Aorta (tissue), 5 donors: ENCODE measurements at regions not wholly inside any gene's neighbourhood (a gene's known extent, or its start where the extent isn't known, plus 50 kb on each side); places are given as distances from the start of the nearest gene placed in this dataset.

Source experiments
- ATAC-seq: fragments of 200-7000 bp; cut with Tn5 transposase; one replicate; pipeline ENCODE4 v1.9.1; 2022; ENCODE audit warnings: moderate library complexity; ENCODE audit not compliant: low FRiP score
- DNase-seq, 2 donors: peaks; one replicate each; pipeline ENCODE4 v3.0.0-alpha.2; 2020
- H3K27ac ChIP-seq, 2 donors: one replicate each; pipeline ENCODE4 v1.5.1; 2013; ENCODE audit warnings: low read length in 2 of 2, mild to moderate bottlenecking in 2 of 2, moderate library complexity in 2 of 2, control low read depth in 1 of 2, inconsistent platforms in 1 of 2, low read depth in 1 of 2
- H3K27me3 ChIP-seq, 2 donors: one replicate each; pipeline ENCODE4 v1.6.1; 2013; ENCODE audit warnings: control low read depth in 1 of 2, low read length in 1 of 2, mild to moderate bottlenecking in 1 of 2, moderate library complexity in 1 of 2; ENCODE audit not compliant: insufficient read depth in 2 of 2, control insufficient read depth in 1 of 2
- H3K36me3 ChIP-seq, 2 donors: one replicate each; pipeline ENCODE4 v1.6.1; 2013; ENCODE audit warnings: control low read depth in 1 of 2, low read length in 1 of 2, mild to moderate bottlenecking in 1 of 2; ENCODE audit not compliant: insufficient read depth in 2 of 2, control insufficient read depth in 1 of 2
- H3K4me1 ChIP-seq, 2 donors: one replicate each; pipeline ENCODE4 v1.6.1; 2013; ENCODE audit warnings: low read length in 2 of 2, control low read depth in 1 of 2, mild to moderate bottlenecking in 1 of 2, moderate library complexity in 1 of 2; ENCODE audit not compliant: insufficient read depth in 2 of 2, control insufficient read depth in 1 of 2
- H3K4me3 ChIP-seq, 2 donors: one replicate each; pipeline ENCODE4 v1.5.1; 2013; ENCODE audit warnings: low read length in 2 of 2, control low read depth in 1 of 2, mild to moderate bottlenecking in 1 of 2
- H3K9me3 ChIP-seq: one replicate; pipeline ENCODE4 v1.6.1; 2013; ENCODE audit warnings: mild to moderate bottlenecking, low read length; ENCODE audit not compliant: control insufficient read depth
- WGBS, 2 donors: extraction: QIAGEN DNeasy Blood & Tissue Kit; methylation state at CpG; one replicate each; pipeline ENCODE4 v1.1.7; 2013; 5-methylcytosine and 5-hydroxymethylcytosine counted together
- intact Hi-C, 2 donors: fragments of 100-400 bp; cut with DNase I; formaldehyde crosslinking; loops; one replicate each; pipeline versions ENCODE4 v1.14.2 to v1.15.0; 2022
- donor health status: healthy with polysubstance abuse.
- donor health status: Bipolar disorder and iron deficiency.
- donor health status: DM: no; HTN: no; CAD: no.
- donor health status: DM: no; HTN: no; CAD: no.
- donor health status: DM: yes; HTN: yes; CAD: no.

GRCh38 chr12:123073962-123074801 lies 76.7 kb downstream of the PITPNM2 start:
- no peaks in the 10 kb centered on the region for H3K4me1 ChIP-seq
- WGBS, 2 donors: 81 to 82% methylated on average over 8 of the region's 8 CpGs

GRCh38 chr12:123073292-123073691 lies 77.6 kb downstream of the PITPNM2 start:
- H3K4me3 ChIP-seq: no peak overlapping the region
- H3K4me1 ChIP-seq: no peaks in the 10 kb centered on the region
- ATAC-seq (no peak), DNase-seq (no peak)
- H3K27me3 ChIP-seq: no peaks in the 10 kb centered on the region
- intact Hi-C loops: no loop called here
- WGBS, 2 donors: 94 to 95% methylated on average over 3 of the region's 3 CpGs
- no peaks in the 10 kb centered on the region for H3K36me3 ChIP-seq
- H3K27ac ChIP-seq: no peak overlapping the region
- no peaks in the 10 kb centered on the region for H3K9me3 ChIP-seq

More at GRCh38 chr12:123073962-123074801, 76.7 kb downstream of the PITPNM2 start:
- Histone ChIP-seq H3K4me3 (no peak overlapping the region), H3K27me3 (no peaks in the 10 kb centered on the region), H3K36me3 (no peaks in the 10 kb centered on the region), H3K9me3 (no peaks in the 10 kb centered on the region), H3K27ac (no peak overlapping the region)
- DNase-seq (no peak), ATAC-seq (no peak)
- intact Hi-C loops: no loop called here

DNA sequence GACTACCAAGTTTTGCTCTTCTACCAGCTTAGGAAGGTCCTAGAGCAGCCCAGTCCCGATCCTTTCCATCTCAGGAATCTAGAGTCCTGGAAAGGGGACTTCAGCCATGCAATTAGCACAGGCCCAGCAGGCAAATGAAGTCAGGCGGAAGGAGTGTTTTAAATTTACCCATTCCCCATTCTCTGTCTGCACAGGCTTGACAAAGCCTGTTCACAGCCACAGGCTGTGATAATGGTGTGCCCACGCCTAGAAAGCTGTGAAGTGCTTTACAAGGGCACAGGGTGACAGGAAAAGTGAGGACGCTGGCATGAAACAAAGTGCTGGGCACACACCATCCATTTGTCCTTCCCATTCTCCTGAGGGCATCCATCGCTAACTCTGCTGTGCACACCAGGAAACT lies 79.0 kb downstream of the PITPNM2 start:
- Histone ChIP-seq H3K4me1 (no peaks in the 10 kb centered on the region), H3K27me3 (no peaks in the 10 kb centered on the region), H3K36me3 (no peaks in the 10 kb centered on the region), H3K27ac (no peak overlapping the region), H3K4me3 (no peak overlapping the region), H3K9me3 (no peaks in the 10 kb centered on the region)
- ATAC-seq: no peak
- no peak for DNase-seq
- intact Hi-C loops: no loop called here
- 87 to 97% methylated on average over 5 of the region's 5 CpGs for WGBS, 2 donors

GRCh38 chr12:123071099-123071800 lies 79.6 kb downstream of the PITPNM2 start:
- intact Hi-C loops: no loop called here
- H3K36me3 ChIP-seq: no peaks in the 10 kb centered on the region
- 52 to 56% methylated on average over 14 of the region's 14 CpGs for WGBS, 2 donors
- no peaks in the 10 kb centered on the region for H3K9me3 ChIP-seq
- DNase-seq (no peak), ATAC-seq (peak; percentile 57)
- no peaks in the 10 kb centered on the region for H3K27me3 ChIP-seq
- no peak overlapping the region for H3K27ac ChIP-seq
- H3K4me3 ChIP-seq: no peak overlapping the region
- H3K4me1 ChIP-seq: no peaks in the 10 kb centered on the region

DNA sequence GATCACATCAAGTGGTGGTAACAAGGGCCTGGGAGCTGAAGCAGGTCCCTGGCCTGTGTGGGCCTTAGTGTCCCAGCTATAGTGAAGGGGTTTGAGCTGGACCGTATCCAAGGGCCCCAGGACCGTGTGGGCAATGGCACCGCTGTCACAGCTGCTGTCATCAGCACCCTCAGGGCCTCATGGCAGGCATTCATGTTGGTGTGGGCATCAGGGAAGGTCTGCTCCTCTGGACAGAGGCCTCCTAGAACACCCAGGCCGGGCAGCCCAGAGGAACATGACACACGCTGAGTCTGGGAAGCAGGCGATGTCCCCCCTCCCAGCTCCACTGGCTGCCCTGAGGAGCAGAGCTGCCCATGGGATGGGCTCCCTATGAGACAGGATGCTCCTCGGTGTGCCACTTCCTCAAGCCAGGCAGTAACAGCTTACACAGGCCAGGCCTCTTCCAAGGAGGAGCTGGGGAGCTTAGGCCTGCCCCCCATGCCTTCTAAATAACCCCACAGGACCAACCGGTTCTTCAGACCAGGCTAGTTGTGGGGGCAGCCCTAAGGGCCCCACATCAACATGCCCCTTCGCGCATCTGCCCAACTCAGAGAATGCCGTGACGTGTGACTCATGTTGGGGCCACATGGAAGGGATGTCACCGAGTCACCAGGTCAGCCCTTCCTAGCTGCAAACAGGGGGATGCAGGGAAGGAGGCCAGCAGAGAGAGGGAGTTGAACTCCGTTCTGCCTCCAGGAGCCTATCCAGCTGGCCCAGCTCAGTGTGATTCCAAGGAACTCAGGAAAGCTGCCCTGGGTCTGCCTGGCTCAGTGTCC lies 80.4 kb downstream of the PITPNM2 start:
- Histone ChIP-seq H3K27me3 (no peaks in the 10 kb centered on the region), H3K36me3 (no peaks in the 10 kb centered on the region), H3K9me3 (no peaks in the 10 kb centered on the region), H3K4me3 (no peak overlapping the region), H3K27ac (no peak overlapping the region), H3K4me1 (no peaks in the 10 kb centered on the region)
- WGBS, 2 donors: 67 to 68% methylated on average over 14 of the region's 14 CpGs
- no peak for DNase-seq
- intact Hi-C loops: no loop called here
- ATAC-seq: peak; percentile 9

GRCh38 chr12:123069436-123070266 lies 81.2 kb downstream of the PITPNM2 start:
- no peak overlapping the region for H3K4me3 ChIP-seq
- intact Hi-C loops: no loop called here
- H3K9me3 ChIP-seq: no peaks in the 10 kb centered on the region
- DNase-seq (no peak), ATAC-seq (no peak)
- no peak overlapping the region for H3K27ac ChIP-seq
- H3K4me1 ChIP-seq: peaks cover 0 to 3% of the 10 kb centered on the region in 2 donors
- H3K27me3 ChIP-seq: no peaks in the 10 kb centered on the region
- WGBS, 2 donors: 28 to 42% methylated on average over 12 of the region's 12 CpGs
- no peaks in the 10 kb centered on the region for H3K36me3 ChIP-seq

- no peak for ATAC-seq
- intact Hi-C loops: no loop called here
- Histone ChIP-seq H3K27ac (no peak overlapping the region), H3K27me3 (no peaks in the 10 kb centered on the region), H3K9me3 (no peaks in the 10 kb centered on the region), H3K36me3 (no peaks in the 10 kb centered on the region), H3K4me1 (peaks cover 3 to 8% of the 10 kb centered on the region in 2 donors), H3K4me3 (no peak overlapping the region)
- DNase-seq: no peak
- WGBS, 2 donors: 70 to 74% methylated on average over 5 of the region's 5 CpGs
These were observed 83.2 kb downstream of the PITPNM2 start for GRCh38 chr12:123067654-123068053.

- intact Hi-C loops: no loop called here
- H3K27ac ChIP-seq: no peak overlapping the region
- H3K9me3 ChIP-seq: no peaks in the 10 kb centered on the region
- H3K4me3 ChIP-seq: no peak overlapping the region
- H3K27me3 ChIP-seq: no peaks in the 10 kb centered on the region
- WGBS, 2 donors: 93 to 100% methylated on average over 1 of the region's 1 CpG
- ATAC-seq (no peak), DNase-seq (no peak)
- no peaks in the 10 kb centered on the region for H3K36me3 ChIP-seq
- peaks cover 6 to 8% of the 10 kb centered on the region in 2 donors for H3K4me1 ChIP-seq
These were observed 84.5 kb downstream of the PITPNM2 start for GRCh38 chr12:123066384-123066710.
